Adrenal gland (tissue), 5 donors: ENCODE measurements at regions not wholly inside any gene's neighbourhood (a gene's known extent, or its start where the extent isn't known, plus 50 kb on each side); places are given as distances from the start of the nearest gene placed in this dataset.
"Not testable (repeated sequence)": the region's sequence is repeated elsewhere in the genome, so short reads cannot be mapped to it uniquely, and the experiment has no call there.

ENCODE experiments used
- CTCF ChIP-seq, 6 experiments: fragments of 450-650 bp in 4 of 6; fragments of 200-600 bp in 2 of 6; sonication (generic) in 1 of 6; IDR thresholded peaks; 1 replicate in 5 of 6; 2 replicates in 1 of 6; pipeline versions ENCODE4 v1.5.1 to v1.8.0; 2016 to 2021; ENCODE audit warnings: antibody characterized with exemption in 6 of 6, mild to moderate bottlenecking in 2 of 6, moderate library complexity in 1 of 6
- POLR2A ChIP-seq, 2 donors: fragments of 450-650 bp; IDR thresholded peaks; one replicate each; pipeline ENCODE4 v1.6.1; 2017; ENCODE audit warnings: antibody characterized with exemption in 2 of 2, mild to moderate bottlenecking in 2 of 2, moderate library complexity in 1 of 2
- donor health status: DM: no; HTN: no; CAD: no.

GRCh38 chr9:42286145-42286845 lies 102.8 kb downstream of the SPATA31A6 start:
- TF ChIP-seq CTCF, POLR2A (IDR thresholded peaks at IDR 0.05): not testable (repeated sequence)
